Endodermal cell (in vitro differentiated cells): ENCODE measurements at regions not wholly inside any gene's neighbourhood (a gene's known extent, or its start where the extent isn't known, plus 50 kb on each side); places are given as distances from the start of the nearest gene placed in this dataset.
A peak's percentile ranks its signal among the peaks of the same experiment; 100 is the strongest.

Experiments used
- DNase-seq: peaks from one replicate; pipeline ENCODE4 v3.0.0-alpha.2; 2017
- H3K27ac ChIP-seq: 2 replicates; pipeline ENCODE4 v1.5.1; 2013; ENCODE audit warnings: mild to moderate bottlenecking, low read depth, low read length, moderate library complexity
- H3K27me3 ChIP-seq: 2 replicates; pipeline ENCODE4 v1.6.1; 2013; ENCODE audit warnings: mild to moderate bottlenecking, low read length, moderate library complexity; ENCODE audit not compliant: insufficient read depth, control insufficient read depth, poor library complexity, severe bottlenecking
- H3K36me3 ChIP-seq: 2 replicates; pipeline ENCODE4 v1.7.0; 2013; ENCODE audit warnings: mild to moderate bottlenecking, low read length, moderate library complexity; ENCODE audit not compliant: control insufficient read depth, insufficient read depth
- H3K4me1 ChIP-seq: one replicate; pipeline ENCODE4 v1.7.0; 2013; ENCODE audit warnings: low read length; ENCODE audit not compliant: control insufficient read depth, insufficient read depth
- H3K4me3 ChIP-seq: 2 replicates; pipeline ENCODE4 v1.5.1; 2013; ENCODE audit warnings: mild to moderate bottlenecking, low read length, moderate library complexity
- H3K9ac ChIP-seq: 2 replicates; pipeline ENCODE4 v1.6.1; 2013; ENCODE audit warnings: mild to moderate bottlenecking, low read length, moderate library complexity; ENCODE audit not compliant: poor library complexity, severe bottlenecking; ENCODE audit errors: extremely low read depth
- H3K9me3 ChIP-seq: 2 replicates; pipeline ENCODE4 v1.6.1; 2013; ENCODE audit warnings: mild to moderate bottlenecking, low read length, moderate library complexity; ENCODE audit not compliant: control insufficient read depth
- H3K27ac Mint-ChIP-seq: 2 replicates; pipeline ENCODE4 v1.8.0; 2020; ENCODE audit warnings: mixed read lengths
- H3K27me3 Mint-ChIP-seq: 2 replicates; pipeline ENCODE4 v1.8.0; 2021; ENCODE audit warnings: mild to moderate bottlenecking, mixed read lengths; ENCODE audit not compliant: insufficient read depth
- H3K36me3 Mint-ChIP-seq: 2 replicates; pipeline ENCODE4 v1.8.0; 2020; ENCODE audit warnings: low read depth, mixed read lengths
- H3K4me1 Mint-ChIP-seq: 2 replicates; pipeline ENCODE4 v1.8.0; 2020; ENCODE audit warnings: mixed read lengths
- H3K4me3 Mint-ChIP-seq: 2 replicates; pipeline ENCODE4 v1.8.0; 2020; ENCODE audit warnings: mild to moderate bottlenecking, moderate library complexity, mixed read lengths
- H3K9me3 Mint-ChIP-seq: 2 replicates; pipeline ENCODE4 v1.8.0; 2020; ENCODE audit warnings: mild to moderate bottlenecking, mixed read lengths
- CTCF ChIP-seq: fragments of 200-600 bp; sonication (generic); conservative IDR thresholded peaks from 2 replicates; pipeline ENCODE4 v1.5.0; 2021; ENCODE audit warnings: antibody characterized with exemption, mild to moderate bottlenecking
- WGBS, 2 experiments: methylation state at CpG; one replicate each; pipeline versions ENCODE4 v1.1.5 to v1.1.7; 2013; ENCODE audit warnings: missing lambda C conversion rate in 2 of 2, mixed read lengths in 1 of 2; ENCODE audit not compliant: insufficient coverage in 1 of 2, insufficient read length in 1 of 2; 5-methylcytosine and 5-hydroxymethylcytosine counted together

- Mint-ChIP-seq H3K27me3 (no peaks in the 10 kb centered on the region), H3K4me1 (peaks cover 3% of the 10 kb centered on the region), H3K27ac (no peak overlapping the region), H3K9me3 (peaks cover 15% of the 10 kb centered on the region), H3K4me3 (no peak overlapping the region), H3K36me3 (peaks cover 14% of the 10 kb centered on the region)
- Histone ChIP-seq H3K4me1 (no peaks in the 10 kb centered on the region), H3K9ac (no peak overlapping the region), H3K4me3 (no peak overlapping the region), H3K27ac (no peak overlapping the region), H3K9me3 (peaks cover 10% of the 10 kb centered on the region), H3K36me3 (no peaks in the 10 kb centered on the region), H3K27me3 (no peaks in the 10 kb centered on the region)
- 97 to 98% methylated on average over 5 of the region's 5 CpGs for WGBS, 2 experiments
- no peak for DNase-seq
- no peak for TF ChIP-seq CTCF
Measured at GRCh38 chr12:111276146-111276545, 92.7 kb downstream of the PHETA1 start.

GRCh38 chr12:111275308-111275707 lies 93.6 kb downstream of the PHETA1 start:
- Mint-ChIP-seq H3K36me3 (peaks cover 7% of the 10 kb centered on the region), H3K4me3 (no peak overlapping the region), H3K27me3 (no peaks in the 10 kb centered on the region), H3K9me3 (peaks cover 6% of the 10 kb centered on the region), H3K4me1 (peaks cover 3% of the 10 kb centered on the region), H3K27ac (no peak overlapping the region)
- H3K9me3 ChIP-seq: peaks cover 1% of the 10 kb centered on the region
- no peak for TF ChIP-seq CTCF
- H3K27ac ChIP-seq: no peak overlapping the region
- 86 to 95% methylated on average over 5 to 10 of the region's 10 CpGs for WGBS, 2 experiments
- DNase-seq: no peak
- no peaks in the 10 kb centered on the region for H3K36me3 ChIP-seq
- H3K9ac ChIP-seq: no peak overlapping the region
- no peaks in the 10 kb centered on the region for H3K4me1 ChIP-seq
- H3K27me3 ChIP-seq: no peaks in the 10 kb centered on the region
- H3K4me3 ChIP-seq: no peak overlapping the region

- no peak overlapping the region for H3K4me3 ChIP-seq
- no peaks in the 10 kb centered on the region for H3K9me3 ChIP-seq
- no peak overlapping the region for H3K27ac Mint-ChIP-seq
- no peaks in the 10 kb centered on the region for H3K27me3 Mint-ChIP-seq
- peak; percentile 61 for DNase-seq
- no peak overlapping the region for H3K27ac ChIP-seq
- no peaks in the 10 kb centered on the region for H3K27me3 ChIP-seq
- no peaks in the 10 kb centered on the region for H3K4me1 ChIP-seq
- H3K4me3 Mint-ChIP-seq: no peak overlapping the region
- WGBS, 2 experiments: 85 to 91% methylated on average over 4 of the region's 4 CpGs
- no peaks in the 10 kb centered on the region for H3K36me3 ChIP-seq
- peaks cover 3% of the 10 kb centered on the region for H3K4me1 Mint-ChIP-seq
- TF ChIP-seq CTCF: peak; percentile 71
- peaks cover 6% of the 10 kb centered on the region for H3K9me3 Mint-ChIP-seq
- H3K36me3 Mint-ChIP-seq: peaks cover 7% of the 10 kb centered on the region
- no peak overlapping the region for H3K9ac ChIP-seq
Measured at GRCh38 chr12:111274777-111275176, 94.1 kb downstream of the PHETA1 start.
